Stimulated activated naive B cell treated with anti-CD40 and anti-IgM and Interleukin-4, amounts not matched to agents 10 μg/mL and 1 μg/mL and 100 μg/mL, for 72 hours (primary cell): ENCODE measurements at regions not wholly inside any gene's neighbourhood (a gene's known extent, or its start where the extent isn't known, plus 50 kb on each side); places are given as distances from the start of the nearest gene placed in this dataset.
"Not testable (repeated sequence)": the region's sequence is repeated elsewhere in the genome, so short reads cannot be mapped to it uniquely, and the experiment has no call there.

ENCODE experiments used
- ATAC-seq, 2 donors: fragments of 150-1000 bp; cut with Tn5 transposase; replicated peaks; 2 replicates each; pipeline ENCODE4 v1.10.0; 2021; ENCODE audit warnings: moderate library complexity in 1 of 2
- DNase-seq: peaks from one replicate; pipeline ENCODE4 v3.0.0; 2021
- H3K27ac Mint-ChIP-seq: one replicate; pipeline ENCODE4 v1.8.0; 2022; ENCODE audit warnings: mild to moderate bottlenecking, mixed read lengths
- H3K27me3 Mint-ChIP-seq, 2 donors: one replicate each; pipeline ENCODE4 v1.8.0; 2022; ENCODE audit warnings: mixed read lengths in 2 of 2
- H3K36me3 Mint-ChIP-seq, 2 donors: one replicate each; pipeline ENCODE4 v1.8.0; 2022; ENCODE audit warnings: mixed read lengths in 2 of 2, mild to moderate bottlenecking in 1 of 2
- H3K4me1 Mint-ChIP-seq, 2 donors: one replicate each; pipeline ENCODE4 v1.8.0; 2022; ENCODE audit warnings: mixed read lengths in 2 of 2, mild to moderate bottlenecking in 1 of 2
- H3K4me3 Mint-ChIP-seq, 2 donors: one replicate each; pipeline ENCODE4 v1.8.0; 2022; ENCODE audit warnings: mild to moderate bottlenecking in 2 of 2, mixed read lengths in 2 of 2, moderate library complexity in 1 of 2
- H3K9me3 Mint-ChIP-seq, 2 donors: one replicate each; pipeline ENCODE4 v1.8.0; 2022; ENCODE audit warnings: mixed read lengths in 2 of 2, mild to moderate bottlenecking in 1 of 2

DNA sequence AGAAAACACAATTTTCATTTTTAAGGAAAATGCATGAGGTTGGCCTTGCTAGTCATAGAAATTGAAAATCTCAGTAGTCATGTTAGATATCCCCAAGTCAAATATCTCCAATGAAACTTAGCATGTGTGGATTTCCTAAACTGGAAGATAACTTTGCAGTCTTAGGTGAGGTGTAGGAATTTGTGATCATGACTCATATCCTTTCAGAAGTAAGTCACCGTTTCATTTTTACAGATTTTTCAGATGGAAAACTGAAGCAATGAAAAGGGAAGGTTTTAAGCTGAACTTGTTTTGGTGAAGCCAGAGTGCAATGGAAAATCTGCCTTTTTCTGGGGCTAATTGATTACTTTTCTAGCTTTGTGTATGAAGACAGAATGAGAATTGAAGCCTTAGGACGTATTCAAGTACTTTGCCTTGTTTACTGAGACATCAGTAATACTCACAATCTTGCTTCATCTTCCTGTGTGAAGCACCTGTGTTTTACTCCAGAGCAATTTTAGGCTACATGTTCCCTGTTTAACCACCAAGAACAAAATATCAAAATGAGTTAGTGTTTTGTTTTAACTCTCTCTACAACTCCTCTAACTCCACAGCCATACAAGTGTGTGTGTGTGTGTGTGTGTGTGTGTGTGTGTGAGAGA is 1662.8 kb upstream of the ADGRL3 start:
- Mint-ChIP-seq H3K9me3 (peaks cover 0 to 1% of the 10 kb centered on the region in 2 donors), H3K36me3 (no peaks in the 10 kb centered on the region), H3K27me3 (no peaks in the 10 kb centered on the region), H3K4me1 (no peaks in the 10 kb centered on the region), H3K27ac (no peak overlapping the region), H3K4me3 (no peak overlapping the region)
- DNase-seq (no peak), ATAC-seq (no peak)

DNA sequence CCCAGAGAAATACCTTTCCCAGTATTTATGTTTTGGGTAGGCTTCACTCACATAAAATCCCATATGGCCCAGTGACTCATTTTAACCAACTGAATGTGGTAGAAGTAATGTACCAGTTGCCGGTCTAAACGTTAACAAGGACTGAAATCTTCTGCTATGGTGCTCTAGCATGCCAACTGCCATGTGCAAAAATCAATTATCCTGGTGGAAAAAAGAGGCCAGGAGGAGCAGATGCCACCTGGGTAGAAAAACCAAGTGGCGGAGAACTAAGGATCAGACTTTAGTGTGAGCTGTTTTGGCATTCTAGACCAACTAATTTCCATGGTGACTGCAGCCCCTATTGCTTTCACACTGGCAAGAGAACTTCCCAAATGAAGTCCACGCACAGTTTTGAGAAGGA is 1660.7 kb upstream of the ADGRL3 start:
- ATAC-seq: no peak

DNA sequence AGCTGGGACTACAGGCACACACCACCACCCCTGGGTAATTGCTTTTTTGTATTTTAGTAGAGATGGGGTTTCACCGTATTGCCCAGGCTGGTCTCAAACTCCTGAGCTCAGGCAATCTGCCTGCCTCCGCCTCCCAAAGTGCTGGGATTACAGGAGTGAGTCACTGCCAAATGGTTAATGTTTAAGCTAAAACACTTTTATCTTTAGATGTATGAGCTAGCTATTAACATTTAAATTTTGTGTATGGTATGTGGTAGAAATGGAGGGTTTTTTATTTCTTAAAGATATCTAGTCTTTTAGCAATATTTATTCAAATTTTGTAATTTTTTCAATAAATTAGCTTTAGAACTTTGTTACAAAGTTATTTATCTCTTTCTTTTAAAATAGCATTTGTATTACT is 1659.8 kb upstream of the ADGRL3 start:
- no peak overlapping the region for H3K27ac Mint-ChIP-seq
- ATAC-seq (no peak), DNase-seq (no peak)
- no peaks in the 10 kb centered on the region for H3K27me3 Mint-ChIP-seq
- no peaks in the 10 kb centered on the region for H3K4me1 Mint-ChIP-seq
- no peaks in the 10 kb centered on the region for H3K9me3 Mint-ChIP-seq
- H3K4me3 Mint-ChIP-seq: no peak overlapping the region
- no peaks in the 10 kb centered on the region for H3K36me3 Mint-ChIP-seq

More for the DNA sequence above, 1660.7 kb upstream of the ADGRL3 start:
- H3K4me3 Mint-ChIP-seq: no peak overlapping the region
- H3K36me3 Mint-ChIP-seq: no peaks in the 10 kb centered on the region
- H3K9me3 Mint-ChIP-seq: no peaks in the 10 kb centered on the region
- H3K27me3 Mint-ChIP-seq: no peaks in the 10 kb centered on the region
- H3K4me1 Mint-ChIP-seq: no peaks in the 10 kb centered on the region
- no peak overlapping the region for H3K27ac Mint-ChIP-seq
- no peak for DNase-seq

DNA sequence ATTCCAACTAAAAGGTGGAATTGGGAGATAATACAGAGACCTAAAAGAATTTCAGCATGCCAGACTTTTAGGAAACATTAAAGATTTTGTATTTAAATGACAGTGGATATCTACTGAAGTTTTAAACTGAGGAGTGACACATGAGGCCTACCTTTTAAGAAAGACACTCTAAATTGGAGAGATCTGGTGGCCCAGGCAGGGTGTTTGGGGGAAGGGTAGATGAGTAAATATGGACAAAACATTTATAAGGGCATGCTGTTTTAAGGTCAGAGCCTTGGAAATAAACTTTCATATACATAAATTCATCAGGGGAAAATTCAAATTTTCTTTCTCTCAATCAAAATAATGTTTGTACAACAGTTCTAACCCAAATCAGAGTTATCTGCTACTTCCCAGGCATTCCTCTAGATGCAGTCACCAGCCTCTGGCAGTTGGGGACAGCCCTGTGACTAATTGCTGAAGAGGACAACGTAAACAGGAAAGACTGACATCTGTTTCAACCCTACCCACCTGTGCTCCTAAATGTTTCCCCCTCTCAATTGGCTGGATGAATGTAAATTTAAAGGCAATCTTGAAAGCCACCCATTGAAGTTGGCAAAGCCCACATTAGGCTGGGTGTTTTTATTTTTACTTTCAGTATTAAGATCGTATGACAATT is 1646.9 kb upstream of the ADGRL3 start:
- H3K27me3 Mint-ChIP-seq: no peaks in the 10 kb centered on the region
- H3K4me3 Mint-ChIP-seq: peak overlapping the region; percentile 18 to 38
- peaks cover 7 to 25% of the 10 kb centered on the region in 2 donors for H3K4me1 Mint-ChIP-seq
- DNase-seq: peak; percentile 17
- ATAC-seq: peak; percentile 98 to 99
- no peaks in the 10 kb centered on the region for H3K36me3 Mint-ChIP-seq
- peaks cover 0 to 2% of the 10 kb centered on the region in 2 donors for H3K9me3 Mint-ChIP-seq
- H3K27ac Mint-ChIP-seq: no peak overlapping the region

DNA sequence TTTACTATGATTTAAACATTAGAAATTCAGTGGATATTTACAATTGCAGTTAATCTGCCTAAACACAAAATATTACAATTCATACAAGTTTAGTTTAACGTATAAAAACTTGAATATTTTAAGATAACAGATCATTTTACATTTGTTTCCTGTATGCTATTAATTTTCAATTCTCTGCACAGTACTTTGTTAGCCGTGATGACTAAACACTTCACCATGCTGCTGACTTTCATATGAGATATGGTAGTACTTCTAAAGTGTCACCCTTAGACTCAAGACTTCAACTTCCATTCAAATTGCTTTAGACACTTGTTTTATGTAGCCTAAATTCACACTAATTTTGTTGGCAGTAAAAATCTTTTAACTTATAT is 1646.4 kb upstream of the ADGRL3 start:
- no peaks in the 10 kb centered on the region for H3K27me3 Mint-ChIP-seq
- peak; percentile 37 to 48 for ATAC-seq
- H3K27ac Mint-ChIP-seq: no peak overlapping the region
- peaks cover 0 to 2% of the 10 kb centered on the region in 2 donors for H3K9me3 Mint-ChIP-seq
- no peaks in the 10 kb centered on the region for H3K36me3 Mint-ChIP-seq
- H3K4me1 Mint-ChIP-seq: peaks cover 7 to 25% of the 10 kb centered on the region in 2 donors
- no peak for DNase-seq
- peak overlapping the region in 1 of 2 donors; percentile 38 for H3K4me3 Mint-ChIP-seq

DNA sequence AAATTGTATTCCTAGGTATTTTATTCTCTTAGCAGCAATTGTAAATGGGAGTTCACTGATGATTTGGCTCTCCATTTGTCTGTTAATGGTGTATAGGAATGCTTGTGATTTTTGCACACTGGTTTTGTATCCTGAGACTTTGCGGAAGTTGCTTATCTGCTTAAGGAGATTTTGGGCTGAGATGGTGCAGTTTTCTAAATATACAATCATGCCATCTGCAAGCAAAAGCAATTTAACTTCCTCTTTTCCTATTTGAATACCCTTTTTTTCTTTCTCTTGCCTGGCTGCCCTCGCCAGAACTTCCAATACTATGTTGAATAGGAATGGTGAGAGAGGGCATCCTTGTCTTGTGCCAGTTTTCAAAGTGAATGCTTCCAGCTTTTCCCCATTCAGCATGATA is 1643.9 kb upstream of the ADGRL3 start:
- DNase-seq, ATAC-seq, H3K36me3 Mint-ChIP-seq, H3K27ac Mint-ChIP-seq, H3K4me3 Mint-ChIP-seq, H3K27me3 Mint-ChIP-seq, H3K9me3 Mint-ChIP-seq: not testable (repeated sequence)
- peaks cover 7 to 25% of the 10 kb centered on the region in 2 donors for H3K4me1 Mint-ChIP-seq

DNA sequence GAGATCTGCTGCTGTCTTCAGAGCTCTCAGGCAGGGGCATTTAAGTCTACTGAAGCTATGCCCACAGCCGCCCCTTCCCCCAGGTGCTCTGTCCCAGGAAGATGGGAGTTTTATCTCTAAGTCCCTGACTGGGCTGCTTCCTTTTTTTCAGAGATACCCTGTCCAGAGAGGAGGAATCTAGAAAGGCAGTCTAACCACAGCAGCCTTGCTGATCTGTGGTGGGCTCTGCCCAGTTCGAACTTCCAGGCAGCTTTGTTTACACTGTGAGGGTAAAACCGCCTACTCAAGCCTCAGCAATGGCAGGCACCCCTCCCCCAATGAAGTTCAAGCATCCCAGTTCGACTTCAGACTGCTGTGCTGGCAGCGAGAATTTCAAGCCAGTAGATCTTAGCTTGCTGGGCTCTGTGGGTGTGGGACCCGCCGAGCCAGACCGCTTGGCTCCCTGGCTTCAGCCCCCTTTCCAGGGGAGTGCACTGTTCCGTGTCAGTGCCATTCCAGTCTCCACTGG is 1639.9 kb upstream of the ADGRL3 start:
- not testable (repeated sequence) for H3K9me3 Mint-ChIP-seq, H3K36me3 Mint-ChIP-seq, H3K27me3 Mint-ChIP-seq, ATAC-seq, DNase-seq, H3K4me3 Mint-ChIP-seq
- H3K27ac Mint-ChIP-seq: peak overlapping the region; percentile 44
- H3K4me1 Mint-ChIP-seq: peaks cover 7 to 16% of the 10 kb centered on the region in 2 donors

DNA sequence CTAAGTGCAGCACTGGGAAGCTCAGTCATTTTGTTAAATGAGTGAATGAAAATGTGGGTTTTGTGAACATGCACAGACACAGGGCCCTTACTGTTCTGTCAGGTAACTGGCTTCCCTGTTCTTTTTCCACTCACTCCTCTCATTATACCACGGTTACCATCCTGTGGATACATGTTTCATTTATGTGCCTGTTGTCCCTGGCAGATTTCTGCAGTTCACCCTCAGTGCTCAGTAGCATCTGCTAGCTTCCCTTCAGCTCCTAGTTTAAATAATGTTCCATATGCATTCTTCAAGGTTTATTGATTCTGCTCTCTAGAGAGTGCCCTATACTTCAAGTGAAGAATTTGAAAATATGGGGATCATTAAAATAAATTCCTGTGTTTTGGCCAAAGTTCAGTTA is 1634.3 kb upstream of the ADGRL3 start:
- no peak overlapping the region for H3K4me3 Mint-ChIP-seq
- H3K27ac Mint-ChIP-seq: no peak overlapping the region
- no peaks in the 10 kb centered on the region for H3K36me3 Mint-ChIP-seq
- no peaks in the 10 kb centered on the region for H3K27me3 Mint-ChIP-seq
- peaks cover 0 to under 1% of the 10 kb centered on the region in 2 donors for H3K4me1 Mint-ChIP-seq
- DNase-seq (no peak), ATAC-seq (no peak)
- no peaks in the 10 kb centered on the region for H3K9me3 Mint-ChIP-seq

DNA sequence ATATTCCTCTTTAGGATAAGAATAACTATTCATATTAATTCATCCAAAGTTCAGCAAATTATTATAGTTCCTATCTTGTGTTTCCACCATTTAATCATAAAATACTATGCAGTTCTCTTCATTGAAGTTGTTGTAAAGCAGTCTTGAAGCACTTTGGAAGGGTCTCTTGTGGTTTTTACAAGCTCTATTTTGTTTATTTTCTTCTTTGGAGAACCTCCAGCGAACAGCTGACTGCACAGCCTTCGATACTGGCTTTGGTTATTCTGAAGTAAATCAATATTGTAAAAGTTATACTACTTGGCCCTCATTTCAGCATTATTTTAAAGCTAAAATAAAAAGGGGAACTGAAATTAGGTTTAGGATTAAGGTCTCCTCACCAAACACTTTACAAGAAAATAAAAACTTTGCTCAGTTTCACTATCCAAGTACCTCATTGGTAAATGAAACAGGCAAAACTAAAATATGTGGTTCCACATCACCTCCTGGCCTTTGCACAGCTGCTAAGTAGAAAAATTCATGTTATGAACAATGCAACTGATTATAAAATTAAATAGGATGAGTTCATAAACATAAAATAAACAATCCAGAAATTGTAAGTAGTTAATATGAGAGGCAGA is 1629.2 kb upstream of the ADGRL3 start:
- no peaks in the 10 kb centered on the region for H3K27me3 Mint-ChIP-seq
- DNase-seq: no peak

DNA sequence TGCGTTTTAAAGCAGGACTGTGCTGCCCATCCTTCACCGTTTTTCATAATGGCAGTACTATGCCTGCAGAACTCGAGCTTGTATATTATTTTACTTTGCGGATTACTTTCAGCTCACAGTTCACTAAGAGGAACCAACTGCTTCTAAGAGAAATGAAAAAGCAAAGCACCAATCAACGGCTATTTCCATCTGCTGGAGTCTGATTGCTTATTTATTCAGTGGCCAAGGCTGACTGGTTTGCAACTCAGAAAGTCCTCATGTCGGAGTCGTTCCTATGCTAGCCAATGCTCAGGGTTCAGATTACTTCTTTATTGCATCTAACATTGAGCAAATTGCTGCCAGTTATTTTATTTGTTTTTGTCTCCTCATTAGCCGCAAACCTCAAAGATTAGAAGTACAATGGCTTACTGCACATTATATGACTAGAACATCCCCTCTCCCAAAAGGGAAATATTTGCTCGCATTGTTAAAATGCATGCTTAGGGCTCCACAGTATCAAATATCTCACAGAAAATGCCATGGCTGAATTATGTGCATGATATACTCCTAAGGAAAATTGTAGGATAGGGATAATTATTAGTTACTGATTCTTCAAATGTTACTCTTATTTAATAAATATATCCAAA is 1628.2 kb upstream of the ADGRL3 start:
- H3K4me1 Mint-ChIP-seq: peaks cover 2 to 18% of the 10 kb centered on the region in 2 donors
- DNase-seq (no peak), ATAC-seq (peak in 1 of 2 donors; percentile 20)
- H3K36me3 Mint-ChIP-seq: no peaks in the 10 kb centered on the region
- no peak overlapping the region for H3K4me3 Mint-ChIP-seq
- H3K27me3 Mint-ChIP-seq: no peaks in the 10 kb centered on the region
- H3K27ac Mint-ChIP-seq: no peak overlapping the region
- no peaks in the 10 kb centered on the region for H3K9me3 Mint-ChIP-seq

More for the DNA sequence above, 1629.2 kb upstream of the ADGRL3 start:
- peak; percentile 81 to 91 for ATAC-seq
- H3K36me3 Mint-ChIP-seq: no peaks in the 10 kb centered on the region
- no peaks in the 10 kb centered on the region for H3K9me3 Mint-ChIP-seq
- no peak overlapping the region for H3K27ac Mint-ChIP-seq
- no peak overlapping the region for H3K4me3 Mint-ChIP-seq
- H3K4me1 Mint-ChIP-seq: peaks cover 2 to 18% of the 10 kb centered on the region in 2 donors

DNA sequence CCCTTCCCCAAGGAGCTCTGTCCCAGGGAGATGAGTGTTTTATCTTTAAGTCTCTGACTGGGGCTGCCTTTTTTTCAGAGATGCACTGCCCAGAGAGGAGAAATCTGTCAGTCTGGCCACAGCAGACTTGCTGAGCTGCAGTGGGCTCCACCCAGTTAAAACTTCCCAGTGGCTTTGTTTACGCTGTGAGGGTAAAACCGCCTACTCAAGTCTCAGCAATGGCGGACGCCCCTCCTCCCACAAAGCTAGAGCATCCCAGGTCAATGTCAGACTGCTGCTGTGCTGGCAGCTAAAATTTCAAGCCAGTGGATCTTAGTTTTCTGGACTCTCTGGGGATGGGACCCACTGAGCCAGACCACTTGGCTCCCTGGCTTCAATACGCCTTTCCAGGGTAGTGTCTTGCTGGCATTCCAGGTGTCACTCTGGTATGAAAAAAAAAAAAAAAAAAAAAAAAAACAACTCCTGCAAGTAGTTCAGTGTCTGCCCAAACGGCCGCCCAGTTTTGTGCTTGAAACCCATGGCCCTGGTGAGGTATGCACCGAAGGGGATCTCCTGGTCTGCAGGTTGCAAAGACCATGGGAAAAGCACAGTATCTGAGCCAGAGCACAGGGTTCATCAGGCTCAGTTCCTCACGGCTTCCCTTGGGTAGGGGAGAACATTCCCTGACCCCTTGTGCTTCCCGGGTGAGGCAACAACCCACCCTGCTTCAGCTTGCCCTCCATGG is 1616.1 kb upstream of the ADGRL3 start:
- ATAC-seq (no peak), DNase-seq (no peak)
- no peak overlapping the region for H3K4me3 Mint-ChIP-seq
- H3K36me3 Mint-ChIP-seq: no peaks in the 10 kb centered on the region
- no peaks in the 10 kb centered on the region for H3K4me1 Mint-ChIP-seq
- peaks cover 3 to 5% of the 10 kb centered on the region in 2 donors for H3K9me3 Mint-ChIP-seq
- H3K27ac Mint-ChIP-seq: no peak overlapping the region
- no peaks in the 10 kb centered on the region for H3K27me3 Mint-ChIP-seq

DNA sequence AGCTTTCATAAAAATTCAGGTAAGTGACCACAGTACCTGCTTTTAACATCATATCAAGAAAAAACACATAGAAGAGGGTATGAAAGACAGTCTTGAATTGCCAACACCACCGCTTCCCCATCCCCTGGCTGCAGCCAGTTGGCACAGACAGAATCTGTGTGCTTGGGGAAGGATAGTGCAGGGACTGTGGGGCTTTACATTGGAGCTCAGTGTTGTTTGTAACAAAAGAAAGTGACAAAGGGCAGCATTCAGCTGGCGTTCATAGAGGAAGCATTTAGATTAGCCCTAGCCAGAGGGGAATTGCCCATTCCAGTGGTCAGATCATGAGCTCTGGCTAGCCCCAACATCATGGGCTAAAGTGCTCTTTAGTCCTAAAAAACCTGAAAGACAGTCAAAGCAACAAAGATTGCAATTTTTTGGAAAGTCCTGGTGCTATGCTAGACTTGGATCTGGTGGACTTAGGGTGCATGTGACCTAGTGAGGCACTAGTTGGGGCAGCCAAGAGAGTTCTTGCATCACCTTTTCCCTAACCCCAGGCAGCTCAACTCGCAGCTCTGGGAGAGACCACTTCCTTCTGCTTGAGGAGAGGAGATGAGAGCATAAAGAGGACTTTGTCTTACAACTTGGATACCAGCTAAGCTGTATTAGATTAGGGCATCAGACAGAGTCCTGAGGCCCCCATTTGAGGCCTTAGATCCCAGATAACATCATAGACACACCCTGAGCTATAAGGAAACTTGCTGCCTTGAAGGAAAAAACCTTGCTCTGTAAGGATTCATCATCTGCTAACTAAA is 1602.4 kb upstream of the ADGRL3 start:
- H3K27me3 Mint-ChIP-seq: no peaks in the 10 kb centered on the region
- no peaks in the 10 kb centered on the region for H3K36me3 Mint-ChIP-seq
- no peak for DNase-seq

DNA sequence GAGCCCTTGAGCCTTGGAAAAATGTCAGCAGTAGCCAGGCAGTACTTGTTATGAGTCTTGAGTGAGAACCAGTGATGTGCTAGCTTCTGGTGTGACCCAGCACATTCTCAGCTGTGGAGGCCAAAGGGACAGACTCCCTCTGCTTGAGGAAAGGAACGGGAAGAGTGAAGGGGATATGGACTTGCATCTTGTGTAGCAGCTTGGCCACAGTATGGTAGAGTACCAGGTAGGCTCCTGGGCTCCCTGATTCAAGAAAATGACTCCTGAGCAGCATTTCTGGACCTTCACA is 1601.9 kb upstream of the ADGRL3 start:
- H3K36me3 Mint-ChIP-seq: no peaks in the 10 kb centered on the region

More for the DNA sequence above, 1602.4 kb upstream of the ADGRL3 start:
- no peak overlapping the region for H3K4me3 Mint-ChIP-seq
- H3K27ac Mint-ChIP-seq: no peak overlapping the region
- ATAC-seq: no peak
- no peaks in the 10 kb centered on the region for H3K4me1 Mint-ChIP-seq
- H3K9me3 Mint-ChIP-seq: peaks cover 2 to 8% of the 10 kb centered on the region in 2 donors

More for the DNA sequence above, 1601.9 kb upstream of the ADGRL3 start:
- Mint-ChIP-seq H3K4me1 (no peaks in the 10 kb centered on the region), H3K27me3 (no peaks in the 10 kb centered on the region), H3K4me3 (no peak overlapping the region), H3K9me3 (peaks cover 2 to 8% of the 10 kb centered on the region in 2 donors), H3K27ac (no peak overlapping the region)
- no peak for DNase-seq
- ATAC-seq: no peak
